SK-N-SH (cell line): ENCODE measurements at regions not wholly inside any gene's neighbourhood (a gene's known extent, or its start where the extent isn't known, plus 50 kb on each side); places are given as distances from the start of the nearest gene placed in this dataset.

Source experiments
- CHD2 ChIP-seq: fragments of 150-350 bp; IDR thresholded peaks from 2 replicates; pipeline ENCODE4 v1.6.1; 2018; ENCODE audit warnings: low read length; ENCODE audit not compliant: partially characterized antibody
- CTCF ChIP-seq: fragments of 200-600 bp; sonication (generic); IDR thresholded peaks from 2 replicates; pipeline ENCODE4 v1.6.1; 2017; ENCODE audit warnings: antibody characterized with exemption, mild to moderate bottlenecking, moderate library complexity
- EP300 ChIP-seq, 2 experiments: IDR thresholded peaks; 2 replicates each; pipeline versions ENCODE4 v1.4.0 to v1.6.1; 2012; ENCODE audit warnings: borderline replicate concordance in 1 of 2, low read depth in 1 of 2, low read length in 1 of 2
- FOXM1 ChIP-seq: IDR thresholded peaks from 2 replicates; pipeline ENCODE4 v1.4.0; 2012; ENCODE audit warnings: low read depth, mild to moderate bottlenecking
- GABPA ChIP-seq: IDR thresholded peaks from 2 replicates; pipeline ENCODE4 v1.4.0; 2012; ENCODE audit warnings: low read depth, mild to moderate bottlenecking
- MAX ChIP-seq: IDR thresholded peaks from 2 replicates; pipeline ENCODE4 v1.4.0; 2012; ENCODE audit warnings: low read depth
- NRF1 ChIP-seq: IDR thresholded peaks from 2 replicates; pipeline ENCODE4 v1.6.1; 2012; ENCODE audit warnings: low read depth, mild to moderate bottlenecking, low read length
- PBX3 ChIP-seq: IDR thresholded peaks from 2 replicates; pipeline ENCODE4; 2012
- POLR2AphosphoS5 ChIP-seq: IDR thresholded peaks from 2 replicates; pipeline ENCODE4 v1.6.1; 2012; ENCODE audit warnings: low read depth, low read length
- RAD21 ChIP-seq: IDR thresholded peaks from 2 replicates; pipeline ENCODE4 v1.6.1; 2012; ENCODE audit warnings: mild to moderate bottlenecking, low read length
- RCOR1 ChIP-seq: fragments of 150-350 bp; IDR thresholded peaks from 2 replicates; pipeline ENCODE4 v1.6.1; 2017; ENCODE audit warnings: antibody characterized with exemption, low read length
- YY1 ChIP-seq: IDR thresholded peaks from 2 replicates; pipeline ENCODE4 v1.4.0; 2012; ENCODE audit warnings: low read depth, mild to moderate bottlenecking
- ZBTB33 ChIP-seq: IDR thresholded peaks from 2 replicates; pipeline ENCODE4 v1.4.0; 2012; ENCODE audit warnings: low read depth, borderline replicate concordance

GRCh38 chr12:18953505-18953904, 176.0 kb upstream of the PLEKHA5 start:
- TF ChIP-seq CTCF = no peak
- no peak for TF ChIP-seq PBX3
- TF ChIP-seq EP300 (IDR thresholded peaks at IDR 0.05; ENCODE audit: borderline replicate concordance in 1 of 2, low read depth in 1 of 2, low read length in 1 of 2) = no peak
- no peak for TF ChIP-seq FOXM1
- TF ChIP-seq POLR2AphosphoS5 = no peak
- no peak for TF ChIP-seq RAD21
- TF ChIP-seq YY1 = no peak
- no peak for TF ChIP-seq CHD2
- TF ChIP-seq NRF1 = no peak
- no peak for TF ChIP-seq MAX
- no peak for TF ChIP-seq RCOR1
- TF ChIP-seq GABPA = no peak
- no peak for TF ChIP-seq ZBTB33
